HEK293 (cell line): ENCODE measurements at regions not wholly inside any gene's neighbourhood (a gene's known extent, or its start where the extent isn't known, plus 50 kb on each side); places are given as distances from the start of the nearest gene placed in this dataset.

ENCODE experiments used
- CTCF ChIA-PET: fragments of 350-600 bp; formaldehyde crosslinking; extraction: SDS; loops from one replicate; lab custom pipeline; 2021; ENCODE audit warnings: antibody characterized with exemption; lab: Yijun Ruan, JAX
- POLR2A ChIA-PET: fragments of 300-600 bp; formaldehyde crosslinking; extraction: SDS; loops from one replicate; lab custom pipeline; 2020; ENCODE audit warnings: antibody characterized with exemption, inconsistent platforms; lab: Yijun Ruan, JAX
- H3K27ac ChIP-seq: fragments of 200-500 bp; sonication (Bioruptor generic); 2 replicates; pipeline ENCODE4 v1.5.1; 2014; ENCODE audit warnings: low read depth, low read length, control low read depth, inconsistent platforms; ENCODE audit errors: extremely low read depth
- H3K36me3 ChIP-seq, 2 experiments: fragments of 200-500 bp in 1 of 2; sonication (Bioruptor generic) in 1 of 2; 1 replicate in 1 of 2; 2 replicates in 1 of 2; pipeline ENCODE4 v1.5.1; 2014 to 2017; ENCODE audit warnings: inconsistent platforms in 2 of 2, low read length in 2 of 2; ENCODE audit not compliant: control insufficient read depth in 2 of 2, insufficient read depth in 1 of 2
- H3K4me1 ChIP-seq: fragments of 200-500 bp; sonication (Bioruptor generic); 2 replicates; pipeline ENCODE4 v1.5.1; 2014; ENCODE audit warnings: mild to moderate bottlenecking, low read length, inconsistent platforms; ENCODE audit not compliant: control insufficient read depth, insufficient read depth
- H3K4me3 ChIP-seq: 2 replicates; pipeline ENCODE4 v1.5.1; 2011; ENCODE audit warnings: low read depth, mild to moderate bottlenecking, control low read depth, low read length, moderate library complexity
- H3K9me3 ChIP-seq: fragments of 200-500 bp; sonication (Bioruptor generic); 2 replicates; pipeline ENCODE4 v1.5.1; 2014; ENCODE audit warnings: low read depth, low read length, inconsistent platforms; ENCODE audit not compliant: control insufficient read depth, insufficient read depth
- ZBTB1 ChIP-seq: fragments of 450-650 bp; formaldehyde crosslinking; IDR thresholded peaks from 2 replicates; pipeline ENCODE4 v1.5.1; 2016; ENCODE audit warnings: missing biosample characterization, missing genetic modification characterization
- ZFP37 ChIP-seq: fragments of 450-650 bp; formaldehyde crosslinking; IDR thresholded peaks from 2 replicates; pipeline ENCODE4 v1.5.1; 2016; ENCODE audit warnings: missing biosample characterization, missing genetic modification characterization
- ZFP69B ChIP-seq: fragments of 450-650 bp; formaldehyde crosslinking; IDR thresholded peaks from 2 replicates; pipeline ENCODE4 v1.5.1; 2016; ENCODE audit warnings: missing biosample characterization, missing genetic modification characterization
- ZNF10 ChIP-seq: fragments of 450-650 bp; formaldehyde crosslinking; IDR thresholded peaks from 2 replicates; pipeline ENCODE4 v1.5.1; 2017; ENCODE audit warnings: missing biosample characterization, missing genetic modification characterization
- ZNF138 ChIP-seq: fragments of 450-650 bp; formaldehyde crosslinking; IDR thresholded peaks from 2 replicates; pipeline ENCODE4 v1.5.1; 2016; ENCODE audit warnings: missing biosample characterization, missing genetic modification characterization, borderline replicate concordance
- ZNF510 ChIP-seq: fragments of 450-650 bp; formaldehyde crosslinking; IDR thresholded peaks from 2 replicates; pipeline ENCODE4 v1.5.1; 2018; ENCODE audit warnings: mild to moderate bottlenecking, missing genetic modification characterization, missing biosample characterization; ENCODE audit not compliant: insufficient replicate concordance
- ZNF776 ChIP-seq: fragments of 450-650 bp; formaldehyde crosslinking; IDR thresholded peaks from 2 replicates; pipeline ENCODE4 v1.5.0; 2017; ENCODE audit warnings: missing biosample characterization, missing genetic modification characterization, borderline replicate concordance
- ZNF843 ChIP-seq: fragments of 450-650 bp; formaldehyde crosslinking; IDR thresholded peaks from 2 replicates; pipeline ENCODE4 v1.5.1; 2016; ENCODE audit warnings: missing biosample characterization, missing genetic modification characterization
- ZSCAN16 ChIP-seq: fragments of 450-650 bp; formaldehyde crosslinking; IDR thresholded peaks from 2 replicates; pipeline ENCODE4 v1.5.1; 2016; ENCODE audit warnings: missing biosample characterization, missing genetic modification characterization
- TF ChIP-seq, protein P1 (sequence below): fragments of 450-650 bp; formaldehyde crosslinking; IDR thresholded peaks from 2 replicates; pipeline ENCODE4 v1.5.1; 2017; ENCODE audit warnings: missing biosample characterization, mild to moderate bottlenecking, missing genetic modification characterization, moderate library complexity
- TF ChIP-seq, protein P2 (sequence below): fragments of 450-650 bp; formaldehyde crosslinking; IDR thresholded peaks from 2 replicates; pipeline ENCODE4 v1.5.1; 2016; ENCODE audit warnings: missing biosample characterization, missing genetic modification characterization
- TF ChIP-seq, protein P3 (sequence below): fragments of 450-650 bp; formaldehyde crosslinking; IDR thresholded peaks from 2 replicates; pipeline ENCODE4 v1.5.1; 2016; ENCODE audit warnings: missing biosample characterization, missing genetic modification characterization, low read depth
- TF ChIP-seq, protein P4 (sequence below): fragments of 450-650 bp; formaldehyde crosslinking; IDR thresholded peaks from 2 replicates; pipeline ENCODE4 v1.5.1; 2016; ENCODE audit warnings: missing biosample characterization, missing genetic modification characterization
- TF ChIP-seq, protein P5 (sequence below): fragments of 450-650 bp; formaldehyde crosslinking; IDR thresholded peaks from 2 replicates; pipeline ENCODE4 v1.5.1; 2017; ENCODE audit warnings: missing biosample characterization, missing genetic modification characterization

DNA sequence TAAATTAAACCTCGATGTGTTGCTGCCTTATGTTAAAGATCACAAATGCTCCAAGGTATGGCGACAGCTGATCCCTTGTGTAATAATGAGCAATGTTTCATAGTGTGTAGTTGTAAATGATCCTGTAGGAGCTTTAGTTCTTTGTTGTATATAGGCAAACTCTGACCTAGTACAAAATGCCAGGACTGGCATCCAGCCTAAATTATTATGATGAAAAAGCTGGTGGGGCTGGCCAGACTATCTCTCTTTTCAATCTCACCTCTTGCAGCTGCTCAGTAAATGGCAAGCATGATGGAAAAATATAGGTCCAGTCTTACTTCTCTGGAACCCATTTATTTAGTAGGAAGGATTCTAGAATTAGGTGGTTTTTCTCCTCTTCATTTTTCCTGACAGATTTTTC, 345.1 kb upstream of the C11orf87 start (continued):
- TF ChIP-seq, protein P1, sequence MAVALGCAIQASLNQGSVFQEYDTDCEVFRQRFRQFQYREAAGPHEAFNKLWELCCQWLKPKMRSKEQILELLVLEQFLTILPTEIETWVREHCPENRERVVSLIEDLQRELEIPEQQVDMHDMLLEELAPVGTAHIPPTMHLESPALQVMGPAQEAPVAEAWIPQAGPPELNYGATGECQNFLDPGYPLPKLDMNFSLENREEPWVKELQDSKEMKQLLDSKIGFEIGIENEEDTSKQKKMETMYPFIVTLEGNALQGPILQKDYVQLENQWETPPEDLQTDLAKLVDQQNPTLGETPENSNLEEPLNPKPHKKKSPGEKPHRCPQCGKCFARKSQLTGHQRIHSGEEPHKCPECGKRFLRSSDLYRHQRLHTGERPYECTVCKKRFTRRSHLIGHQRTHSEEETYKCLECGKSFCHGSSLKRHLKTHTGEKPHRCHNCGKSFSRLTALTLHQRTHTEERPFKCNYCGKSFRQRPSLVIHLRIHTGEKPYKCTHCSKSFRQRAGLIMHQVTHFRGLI (tag by site-specific recombination): no peak
- TF ChIP-seq, protein P2, sequence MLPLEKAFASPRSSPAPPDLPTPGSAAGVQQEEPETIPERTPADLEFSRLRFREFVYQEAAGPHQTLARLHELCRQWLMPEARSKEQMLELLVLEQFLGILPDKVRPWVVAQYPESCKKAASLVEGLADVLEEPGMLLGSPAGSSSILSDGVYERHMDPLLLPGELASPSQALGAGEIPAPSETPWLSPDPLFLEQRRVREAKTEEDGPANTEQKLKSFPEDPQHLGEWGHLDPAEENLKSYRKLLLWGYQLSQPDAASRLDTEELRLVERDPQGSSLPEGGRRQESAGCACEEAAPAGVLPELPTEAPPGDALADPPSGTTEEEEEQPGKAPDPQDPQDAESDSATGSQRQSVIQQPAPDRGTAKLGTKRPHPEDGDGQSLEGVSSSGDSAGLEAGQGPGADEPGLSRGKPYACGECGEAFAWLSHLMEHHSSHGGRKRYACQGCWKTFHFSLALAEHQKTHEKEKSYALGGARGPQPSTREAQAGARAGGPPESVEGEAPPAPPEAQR (tag by site-specific recombination): no peak
- no peak for TF ChIP-seq ZNF138
- no peak for TF ChIP-seq ZFP37

DNA sequence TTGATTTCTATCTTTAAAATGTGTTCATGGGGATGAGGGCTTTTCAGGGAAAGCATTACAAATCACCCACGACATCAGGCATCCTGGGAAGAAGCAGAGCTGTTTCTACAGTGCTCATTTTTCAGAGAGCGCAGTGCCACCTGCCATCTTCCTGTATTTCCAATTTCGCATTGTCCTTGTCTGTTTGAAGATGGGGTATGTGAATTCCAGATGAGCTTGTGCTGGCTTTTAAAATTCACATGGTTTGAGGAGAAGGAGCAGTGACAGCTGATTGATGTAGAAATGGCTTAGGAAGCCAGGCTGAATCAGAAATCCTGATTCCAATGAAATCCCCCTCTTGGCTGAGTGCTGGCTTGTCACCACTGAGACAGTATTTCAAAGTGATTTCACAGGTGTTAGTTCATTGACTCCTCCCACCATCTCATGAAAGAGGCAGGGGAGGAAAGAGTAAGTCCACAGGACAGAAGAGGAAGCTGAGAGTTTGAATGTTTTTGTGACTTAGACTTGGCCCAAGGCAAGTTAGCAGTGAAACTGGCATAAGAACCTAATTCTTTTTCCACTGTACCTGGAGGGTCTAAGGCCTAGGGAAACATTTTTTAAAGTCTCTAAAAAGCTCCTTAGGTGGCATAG, 344.6 kb upstream of the C11orf87 start:
- ChIA-PET CTCF (no interaction called here), POLR2A (no interaction called here)
- no peak for TF ChIP-seq ZBTB1 (tag by site-specific recombination)
- TF ChIP-seq ZSCAN16: no peak
- TF ChIP-seq ZFP69B: no peak
- TF ChIP-seq ZNF843 (tag by site-specific recombination): no peak
- TF ChIP-seq ZNF510: no peak
- no peak for TF ChIP-seq ZNF776 (tag by site-specific recombination)
- H3K4me3 ChIP-seq: no peak overlapping the region
- no peaks in the 10 kb centered on the region for H3K4me1 ChIP-seq
- H3K27ac ChIP-seq: no peak overlapping the region
- H3K9me3 ChIP-seq: no peaks in the 10 kb centered on the region
- no peaks in the 10 kb centered on the region for H3K36me3 ChIP-seq

DNA sequence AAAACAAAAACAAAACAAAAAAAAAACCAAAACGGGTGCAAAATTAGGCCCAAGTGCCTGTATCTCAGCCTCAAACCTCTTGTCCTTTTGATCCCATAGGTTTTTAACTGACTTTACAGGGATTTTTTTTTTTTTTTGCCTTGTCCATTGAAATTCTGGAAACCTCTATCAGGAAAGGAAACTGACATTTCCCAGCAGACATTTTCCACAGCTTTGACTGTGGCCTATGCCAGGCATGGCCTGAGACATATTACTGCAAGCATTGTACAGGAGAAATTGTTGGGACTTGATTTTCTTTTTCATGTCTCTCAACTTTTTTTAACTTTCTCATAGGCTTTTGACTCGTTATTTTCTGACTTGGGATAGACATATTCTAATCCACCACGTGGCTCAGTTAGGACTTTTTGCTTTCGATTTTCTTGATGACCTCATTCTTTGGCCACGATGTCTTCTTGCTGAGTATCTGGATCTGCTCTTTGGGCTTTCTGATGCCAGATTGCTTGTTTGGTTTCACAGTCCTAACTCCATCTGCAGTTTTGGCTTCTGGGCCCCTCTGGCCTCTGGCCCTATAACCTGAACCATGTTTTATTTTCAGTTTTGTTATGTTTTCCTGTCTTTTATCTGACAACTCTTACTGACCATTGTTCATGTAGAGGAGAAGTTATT, 336.1 kb upstream of the C11orf87 start:
- no peak overlapping the region for H3K4me3 ChIP-seq
- ChIA-PET CTCF (no interaction called here), POLR2A (no interaction called here)

More for the DNA sequence above, 336.1 kb upstream of the C11orf87 start:
- H3K9me3 ChIP-seq: no peaks in the 10 kb centered on the region
- no peak overlapping the region for H3K27ac ChIP-seq
- TF ChIP-seq, protein P3, sequence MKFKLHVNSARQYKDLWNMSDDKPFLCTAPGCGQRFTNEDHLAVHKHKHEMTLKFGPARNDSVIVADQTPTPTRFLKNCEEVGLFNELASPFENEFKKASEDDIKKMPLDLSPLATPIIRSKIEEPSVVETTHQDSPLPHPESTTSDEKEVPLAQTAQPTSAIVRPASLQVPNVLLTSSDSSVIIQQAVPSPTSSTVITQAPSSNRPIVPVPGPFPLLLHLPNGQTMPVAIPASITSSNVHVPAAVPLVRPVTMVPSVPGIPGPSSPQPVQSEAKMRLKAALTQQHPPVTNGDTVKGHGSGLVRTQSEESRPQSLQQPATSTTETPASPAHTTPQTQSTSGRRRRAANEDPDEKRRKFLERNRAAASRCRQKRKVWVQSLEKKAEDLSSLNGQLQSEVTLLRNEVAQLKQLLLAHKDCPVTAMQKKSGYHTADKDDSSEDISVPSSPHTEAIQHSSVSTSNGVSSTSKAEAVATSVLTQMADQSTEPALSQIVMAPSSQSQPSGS: 0 out of 2 replicates have a peak, but pooled peaks have one; percentile 25
- TF ChIP-seq, protein P4, sequence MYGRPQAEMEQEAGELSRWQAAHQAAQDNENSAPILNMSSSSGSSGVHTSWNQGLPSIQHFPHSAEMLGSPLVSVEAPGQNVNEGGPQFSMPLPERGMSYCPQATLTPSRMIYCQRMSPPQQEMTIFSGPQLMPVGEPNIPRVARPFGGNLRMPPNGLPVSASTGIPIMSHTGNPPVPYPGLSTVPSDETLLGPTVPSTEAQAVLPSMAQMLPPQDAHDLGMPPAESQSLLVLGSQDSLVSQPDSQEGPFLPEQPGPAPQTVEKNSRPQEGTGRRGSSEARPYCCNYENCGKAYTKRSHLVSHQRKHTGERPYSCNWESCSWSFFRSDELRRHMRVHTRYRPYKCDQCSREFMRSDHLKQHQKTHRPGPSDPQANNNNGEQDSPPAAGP (tag by site-specific recombination): no peak
- no peak for TF ChIP-seq ZNF10 (tag by site-specific recombination)
- TF ChIP-seq, protein P5, sequence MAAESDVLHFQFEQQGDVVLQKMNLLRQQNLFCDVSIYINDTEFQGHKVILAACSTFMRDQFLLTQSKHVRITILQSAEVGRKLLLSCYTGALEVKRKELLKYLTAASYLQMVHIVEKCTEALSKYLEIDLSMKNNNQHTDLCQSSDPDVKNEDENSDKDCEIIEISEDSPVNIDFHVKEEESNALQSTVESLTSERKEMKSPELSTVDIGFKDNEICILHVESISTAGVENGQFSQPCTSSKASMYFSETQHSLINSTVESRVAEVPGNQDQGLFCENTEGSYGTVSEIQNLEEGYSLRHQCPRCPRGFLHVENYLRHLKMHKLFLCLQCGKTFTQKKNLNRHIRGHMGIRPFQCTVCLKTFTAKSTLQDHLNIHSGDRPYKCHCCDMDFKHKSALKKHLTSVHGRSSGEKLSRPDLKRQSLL (tag by site-specific recombination): no peak
- H3K36me3 ChIP-seq: no peaks in the 10 kb centered on the region
- H3K4me1 ChIP-seq: no peaks in the 10 kb centered on the region
